CD4-positive, alpha-beta T cell treated with Interleukin-4 for 4 hours (primary cell): ENCODE measurements at regions not wholly inside any gene's neighbourhood (a gene's known extent, or its start where the extent isn't known, plus 50 kb on each side); places are given as distances from the start of the nearest gene placed in this dataset.

ENCODE experiments used
- DNase-seq: peaks from one replicate; pipeline ENCODE4 v3.0.0-alpha.2; 2020

DNA sequence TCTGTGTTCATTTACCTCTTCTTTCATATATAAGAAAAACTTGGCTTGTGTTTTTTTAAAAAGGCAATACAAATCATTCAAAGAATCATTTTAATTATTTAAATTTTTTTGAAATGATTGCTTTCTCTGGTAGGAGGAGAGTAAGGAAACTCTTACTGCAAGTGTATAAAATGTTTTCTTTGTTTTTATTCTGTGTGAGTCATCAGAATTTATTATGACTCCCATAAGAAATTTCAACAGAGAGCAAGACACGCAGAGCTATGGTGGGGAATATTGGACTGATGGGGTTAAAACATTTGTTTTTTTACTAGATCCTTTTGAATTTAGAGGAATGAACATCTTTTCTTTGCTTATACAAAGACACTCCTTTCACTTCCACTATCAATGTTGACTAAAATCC, 119.1 kb upstream of the ATXN7L3B start:
- DNase-seq, result no peak

DNA sequence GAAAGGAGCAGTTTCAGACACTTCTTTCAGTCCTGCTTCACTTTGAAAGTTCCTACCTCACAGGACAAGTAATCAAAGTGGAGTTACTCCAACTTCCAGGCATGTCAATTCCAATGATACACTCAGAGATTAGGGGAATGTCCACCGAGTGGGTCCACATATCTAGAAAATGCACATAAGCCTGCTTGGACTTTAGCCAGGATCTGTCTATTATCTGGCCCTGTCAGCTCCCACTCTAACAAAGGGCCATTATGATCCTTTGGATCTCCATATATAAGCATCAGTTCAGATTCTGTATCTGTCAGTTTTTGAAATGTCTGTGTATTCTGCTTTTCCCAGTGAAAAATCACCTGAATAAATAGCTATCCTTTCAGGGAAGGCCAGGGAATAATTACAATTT, 112.9 kb upstream of the ATXN7L3B start:
- DNase-seq, result no peak

DNA sequence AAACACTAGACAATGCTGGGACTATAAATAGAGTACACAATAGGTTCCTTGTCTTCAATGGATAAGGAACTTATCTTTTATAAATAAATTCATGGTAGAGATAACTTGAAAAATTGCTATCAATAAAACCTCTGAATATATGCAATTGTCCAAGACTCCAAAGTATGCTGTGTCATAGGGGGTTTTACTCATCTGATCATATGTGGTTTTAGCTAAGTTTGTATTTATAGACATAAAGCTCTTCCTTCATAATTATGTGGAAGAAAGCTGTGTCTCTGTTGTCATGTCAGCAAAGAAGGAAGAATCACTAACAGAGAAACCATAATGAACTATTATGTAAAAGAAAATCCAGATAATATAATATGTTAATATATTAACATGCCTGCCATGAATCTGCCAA, 111.5 kb upstream of the ATXN7L3B start:
- DNase-seq, result no peak

GRCh38 chr12:74429535-74429934, 108.1 kb upstream of the ATXN7L3B start:
- DNase-seq, result no peak

GRCh38 chr12:74431801-74432200, 105.8 kb upstream of the ATXN7L3B start:
- no peak for DNase-seq

DNA sequence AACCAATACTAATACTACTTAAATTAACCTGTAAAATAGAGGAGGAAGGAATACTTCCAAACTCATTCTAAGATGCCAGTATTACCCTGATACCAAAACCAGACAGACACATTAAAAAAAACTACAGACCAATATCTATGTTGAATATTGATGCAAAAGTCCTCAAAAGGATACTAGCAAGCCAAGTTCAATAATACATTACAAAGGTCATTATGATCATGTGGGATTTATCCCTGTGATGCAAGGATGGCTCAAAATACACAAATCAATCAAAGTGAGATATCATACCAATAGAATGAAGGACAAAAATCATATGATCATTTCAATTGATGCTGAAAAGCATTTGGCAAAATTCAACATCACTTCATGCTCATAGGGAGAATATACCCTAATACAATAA, 97.2 kb upstream of the ATXN7L3B start:
- DNase-seq, result no peak

- no peak for DNase-seq
Observed at GRCh38 chr12:74441872-74442271, 95.8 kb upstream of the ATXN7L3B start.

DNA sequence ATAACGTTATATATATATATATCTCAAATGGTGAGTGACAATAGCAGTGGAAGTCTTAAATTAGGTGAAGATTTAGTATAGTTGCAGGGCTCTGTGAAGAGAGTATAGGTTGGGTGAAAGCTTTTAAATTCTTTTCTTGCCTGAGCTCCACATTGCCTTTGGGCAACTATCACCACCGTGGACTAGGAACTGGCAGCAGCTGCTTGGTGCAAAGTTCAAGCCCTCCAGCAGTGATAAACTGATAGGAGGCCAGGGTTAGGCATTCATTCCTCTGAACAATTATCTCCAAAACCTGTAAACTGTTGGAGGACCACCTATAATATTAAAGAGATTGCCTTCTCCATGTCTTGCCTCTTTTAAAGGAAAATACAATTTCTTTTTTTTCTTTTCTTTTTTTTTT, 91.2 kb upstream of the ATXN7L3B start:
- no peak for DNase-seq

GRCh38 chr12:74449872-74450271, 87.8 kb upstream of the ATXN7L3B start:
- no peak for DNase-seq

DNA sequence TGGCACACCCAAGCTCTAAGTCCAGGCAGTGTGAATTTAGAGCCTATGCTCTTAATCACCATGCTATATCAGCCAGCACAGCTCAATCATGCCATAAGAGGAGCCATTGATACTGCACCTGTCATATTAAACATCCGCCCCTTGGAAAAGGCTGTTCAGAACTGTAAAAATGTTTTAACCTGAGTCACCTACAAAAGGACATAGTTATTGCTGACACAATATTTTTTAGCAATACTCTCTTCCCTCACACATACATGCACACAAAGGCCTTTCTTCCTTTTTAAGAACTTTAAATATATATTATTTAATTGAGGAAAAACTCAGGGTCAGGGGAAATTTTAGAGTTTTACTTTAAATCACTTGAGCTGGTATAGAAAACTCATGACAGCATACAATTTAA, 83.5 kb upstream of the ATXN7L3B start:
- no peak for DNase-seq

- DNase-seq, result no peak
Observed at GRCh38 chr12:74455429-74455828, 82.2 kb upstream of the ATXN7L3B start.

- DNase-seq, result no peak
Observed at GRCh38 chr12:74456431-74456830, 81.2 kb upstream of the ATXN7L3B start.

GRCh38 chr12:74468401-74468800, 69.2 kb upstream of the ATXN7L3B start:
- DNase-seq, result no peak

- DNase-seq, result no peak
Observed at GRCh38 chr12:74476234-74476633, 61.4 kb upstream of the ATXN7L3B start.

- DNase-seq, result no peak
Observed at GRCh38 chr12:74481078-74481477, 56.6 kb upstream of the ATXN7L3B start.

GRCh38 chr12:74482115-74482514, 55.5 kb upstream of the ATXN7L3B start:
- DNase-seq, result no peak

GRCh38 chr12:74483057-74483456, 54.6 kb upstream of the ATXN7L3B start:
- DNase-seq, result no peak
